ENCODE measurements at regions not wholly inside any gene's neighbourhood (a gene's known extent, or its start where the extent isn't known, plus 50 kb on each side); places are given as distances from the start of the nearest gene placed in this dataset.

DNA sequence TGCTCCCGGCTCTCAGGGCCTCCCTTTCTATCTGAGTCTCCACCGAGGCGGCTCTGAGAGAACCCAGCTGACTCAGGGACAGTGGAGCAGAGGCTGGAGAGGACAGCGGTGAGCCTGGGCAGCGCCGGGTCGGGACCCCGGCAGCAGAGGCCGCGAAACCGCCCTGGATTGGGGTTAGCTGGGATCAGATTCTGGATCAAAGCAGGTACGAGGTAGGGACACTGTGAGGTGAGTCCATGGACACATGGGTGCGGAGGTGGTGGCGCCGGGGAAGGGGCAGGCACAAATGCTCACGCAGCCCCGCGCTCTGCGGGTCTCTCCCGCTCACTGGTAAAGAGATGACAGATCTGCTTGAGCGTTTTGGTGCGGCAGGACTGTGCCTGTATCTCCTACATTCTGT is 146.4 kb upstream of the GGTLC1 start:
- 89 to 94% (median 92%) methylated on average over 22 of the region's 22 CpGs for WGBS, 4 donors

DNA sequence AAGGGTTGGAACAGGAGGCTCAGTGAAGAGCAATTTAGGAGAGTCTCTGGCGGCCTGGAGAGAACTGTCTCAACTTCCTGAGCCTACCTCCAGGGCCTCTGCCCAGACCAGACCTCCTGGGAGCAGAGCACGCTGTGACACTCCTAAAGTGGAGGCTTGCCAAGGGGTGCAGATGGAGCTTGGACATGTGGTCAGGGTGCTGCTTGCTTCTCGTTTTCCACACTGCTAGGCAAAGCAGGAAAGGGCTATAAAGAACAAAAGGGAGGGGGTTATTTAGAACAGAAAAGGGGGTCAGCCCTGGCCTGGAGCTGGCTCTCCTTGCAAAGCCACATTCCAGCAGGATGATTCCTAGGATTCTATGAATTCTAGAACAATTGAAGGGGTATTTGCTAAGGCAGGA is 145.7 kb upstream of the GGTLC1 start:
- DNase-seq, result peak in 1 of 5 donors; percentile 34
- no peaks in the 10 kb centered on the region for H3K4me1 ChIP-seq
- WGBS, 4 donors, result 34 to 52% (median 35%) methylated on average over 3 of the region's 3 CpGs
- H3K27me3 ChIP-seq, result peaks cover 0 to 6% (median 0%) of the 10 kb centered on the region in 9 donors
- H3K36me3 ChIP-seq, result no peaks in the 10 kb centered on the region
- intact Hi-C loops (cut with DNase I), result no loop called here
- TF ChIP-seq, protein P1, sequence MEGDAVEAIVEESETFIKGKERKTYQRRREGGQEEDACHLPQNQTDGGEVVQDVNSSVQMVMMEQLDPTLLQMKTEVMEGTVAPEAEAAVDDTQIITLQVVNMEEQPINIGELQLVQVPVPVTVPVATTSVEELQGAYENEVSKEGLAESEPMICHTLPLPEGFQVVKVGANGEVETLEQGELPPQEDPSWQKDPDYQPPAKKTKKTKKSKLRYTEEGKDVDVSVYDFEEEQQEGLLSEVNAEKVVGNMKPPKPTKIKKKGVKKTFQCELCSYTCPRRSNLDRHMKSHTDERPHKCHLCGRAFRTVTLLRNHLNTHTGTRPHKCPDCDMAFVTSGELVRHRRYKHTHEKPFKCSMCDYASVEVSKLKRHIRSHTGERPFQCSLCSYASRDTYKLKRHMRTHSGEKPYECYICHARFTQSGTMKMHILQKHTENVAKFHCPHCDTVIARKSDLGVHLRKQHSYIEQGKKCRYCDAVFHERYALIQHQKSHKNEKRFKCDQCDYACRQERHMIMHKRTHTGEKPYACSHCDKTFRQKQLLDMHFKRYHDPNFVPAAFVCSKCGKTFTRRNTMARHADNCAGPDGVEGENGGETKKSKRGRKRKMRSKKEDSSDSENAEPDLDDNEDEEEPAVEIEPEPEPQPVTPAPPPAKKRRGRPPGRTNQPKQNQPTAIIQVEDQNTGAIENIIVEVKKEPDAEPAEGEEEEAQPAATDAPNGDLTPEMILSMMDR (IDR thresholded peaks at IDR 0.05), result no peak
- no peak for TF ChIP-seq POLR2A (IDR thresholded peaks at IDR 0.05)
- no peaks in the 10 kb centered on the region for H3K9me3 ChIP-seq
- H3K27ac ChIP-seq, result no peak overlapping the region
- H3K4me3 ChIP-seq, result no peak overlapping the region
- ATAC-seq, result peak in 2 of 4 donors; percentile 31 to 51

More for the DNA sequence above, 146.4 kb upstream of the GGTLC1 start:
- Histone ChIP-seq H3K4me1 (no peaks in the 10 kb centered on the region), H3K27ac (no peak overlapping the region), H3K27me3 (peaks cover 0 to 6% (median 0%) of the 10 kb centered on the region in 9 donors), H3K9me3 (no peaks in the 10 kb centered on the region), H3K36me3 (no peaks in the 10 kb centered on the region), H3K4me3 (no peak overlapping the region)
- TF ChIP-seq, protein P1 (IDR thresholded peaks at IDR 0.05), result no peak
- no peak for TF ChIP-seq POLR2A (IDR thresholded peaks at IDR 0.05)
- DNase-seq (no peak), ATAC-seq (no peak)
- intact Hi-C loops (cut with DNase I), result no loop called here

DNA sequence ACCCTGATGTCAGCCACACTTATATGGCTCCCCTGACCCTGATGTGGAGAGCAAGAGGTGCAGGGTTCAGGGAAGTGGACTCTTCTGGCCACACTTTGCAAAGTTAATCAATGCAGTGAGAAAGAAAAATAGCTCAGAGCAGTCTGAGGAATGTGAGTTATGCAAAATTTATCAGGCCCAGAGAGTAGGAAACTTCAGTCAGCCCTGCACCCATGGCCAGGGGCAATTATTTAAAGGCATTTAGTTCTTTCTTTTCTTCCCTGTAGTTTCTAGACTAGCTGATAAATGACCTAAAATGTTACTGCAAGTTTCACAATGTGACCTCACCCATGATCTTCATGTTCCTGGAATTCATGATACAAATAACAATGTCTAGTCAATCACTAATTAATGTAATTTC is 143.7 kb upstream of the GGTLC1 start:
- no peak overlapping the region for H3K4me3 ChIP-seq
- no peak overlapping the region for H3K27ac ChIP-seq
- no peaks in the 10 kb centered on the region for H3K4me1 ChIP-seq
- no peak for DNase-seq
- no peak for ATAC-seq
- H3K36me3 ChIP-seq, result no peaks in the 10 kb centered on the region
- no peak for TF ChIP-seq POLR2A (IDR thresholded peaks at IDR 0.05)
- TF ChIP-seq, protein P1 (IDR thresholded peaks at IDR 0.05), result no peak
- peaks cover 0 to 6% (median 0%) of the 10 kb centered on the region in 9 donors for H3K27me3 ChIP-seq
- H3K9me3 ChIP-seq, result no peaks in the 10 kb centered on the region
- intact Hi-C loops (cut with DNase I), result no loop called here

DNA sequence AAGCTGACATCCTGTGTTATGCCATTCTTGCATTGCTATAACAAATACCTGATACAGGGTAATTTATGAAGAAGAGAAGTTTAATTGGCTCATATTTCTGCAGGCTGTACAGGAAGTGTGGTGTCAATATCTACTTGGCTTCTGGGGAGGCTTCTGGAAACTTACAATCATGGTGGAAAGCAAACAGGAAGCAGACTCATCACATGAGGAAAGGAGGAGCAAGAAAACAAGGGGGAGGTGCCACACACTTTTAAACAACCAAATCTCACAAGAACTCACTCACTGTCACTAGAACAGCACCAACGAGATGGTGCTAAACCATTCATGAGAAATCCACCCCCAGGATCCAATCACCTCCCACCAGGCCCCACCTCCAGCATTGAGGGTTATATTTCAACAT is 143.1 kb upstream of the GGTLC1 start:
- Histone ChIP-seq H3K27me3 (peaks cover 0 to 6% (median 0%) of the 10 kb centered on the region in 9 donors), H3K4me3 (no peak overlapping the region), H3K4me1 (no peaks in the 10 kb centered on the region), H3K9me3 (peaks cover 0 to 3% (median 0%) of the 10 kb centered on the region in 12 donors), H3K36me3 (no peaks in the 10 kb centered on the region), H3K27ac (no peak overlapping the region)
- no peak for DNase-seq
- TF ChIP-seq POLR2A (IDR thresholded peaks at IDR 0.05), result no peak
- TF ChIP-seq, protein P1 (IDR thresholded peaks at IDR 0.05), result no peak
- 48 to 81% (median 61%) methylated on average over 1 of the region's 1 CpG for WGBS, 4 donors
- intact Hi-C loops (cut with DNase I), result no loop called here
- no peak for ATAC-seq

Measured in heart left ventricle (tissue), 16 donors.